Transverse colon (tissue), 4 donors: ENCODE measurements at regions not wholly inside any gene's neighbourhood (a gene's known extent, or its start where the extent isn't known, plus 50 kb on each side); places are given as distances from the start of the nearest gene placed in this dataset.
"Not testable (repeated sequence)": the region's sequence is repeated elsewhere in the genome, so short reads cannot be mapped to it uniquely, and the experiment has no call there.

Experiments used
- DNase-seq: peaks from one replicate; pipeline ENCODE4 v3.0.0-alpha.2; 2019
- H3K27ac ChIP-seq, 4 donors: fragments of 200-600 bp; sonication (generic); 2 replicates each; pipeline ENCODE4 v1.5.1; 2016 to 2018; ENCODE audit warnings: inconsistent platforms in 4 of 4
- H3K27me3 ChIP-seq: fragments of 200-600 bp; sonication (generic); 2 replicates; pipeline ENCODE4 v1.5.1; 2017; ENCODE audit warnings: inconsistent platforms
- H3K36me3 ChIP-seq, 4 donors: fragments of 200-600 bp; sonication (generic); 2 replicates each; pipeline ENCODE4 v1.5.1; 2017 to 2019; ENCODE audit warnings: inconsistent platforms in 4 of 4
- H3K4me1 ChIP-seq, 4 donors: fragments of 200-600 bp; sonication (generic); 2 replicates each; pipeline ENCODE4 v1.5.1; 2017 to 2020; ENCODE audit warnings: inconsistent platforms in 4 of 4
- H3K4me3 ChIP-seq, 4 donors: fragments of 200-600 bp; sonication (generic); 1 replicate in 1 of 4; 2 replicates in 3 of 4; pipeline versions ENCODE4 v1.5.1 to v1.6.1; 2017 to 2019; ENCODE audit warnings: inconsistent platforms in 4 of 4
- H3K9me3 ChIP-seq, 2 donors: fragments of 200-600 bp; sonication (generic); 2 replicates each; pipeline ENCODE4 v1.5.1; 2017 to 2019; ENCODE audit warnings: inconsistent platforms in 2 of 2
- CTCF ChIP-seq, 5 experiments: fragments of 200-600 bp in 3 of 5; fragments of 450-650 bp in 2 of 5; sonication (generic) in 3 of 5; IDR thresholded peaks; 1 replicate in 2 of 5; 2 replicates in 3 of 5; pipeline ENCODE4 v1.5.1; 2016 to 2017; ENCODE audit warnings: antibody characterized with exemption in 5 of 5, inconsistent platforms in 3 of 5, mild to moderate bottlenecking in 2 of 5, moderate library complexity in 1 of 5
- EP300 ChIP-seq: sonication (generic); formaldehyde crosslinking; IDR thresholded peaks from one replicate; pipeline ENCODE4 v1.6.1; 2017; ENCODE audit warnings: antibody characterized with exemption, low read depth
- POLR2A ChIP-seq: fragments of 450-650 bp; IDR thresholded peaks from one replicate; pipeline ENCODE4 v1.6.1; 2016; ENCODE audit warnings: antibody characterized with exemption, mild to moderate bottlenecking, moderate library complexity
- POLR2AphosphoS5 ChIP-seq, 3 donors: sonication (generic); formaldehyde crosslinking; IDR thresholded peaks; one replicate each; pipeline ENCODE4 v1.6.1; 2016; ENCODE audit warnings: antibody characterized with exemption in 3 of 3
- WGBS, 2 donors: methylation state at CpG; one replicate each; pipeline ENCODE4 v1.1.5; 2018; ENCODE audit warnings: low coverage in 1 of 2; 5-methylcytosine and 5-hydroxymethylcytosine counted together
- in situ Hi-C, 4 donors: fragments of 200-750 bp; cut with MboI; loops; one replicate each; pipeline versions ENCODE4 v1.15.0 to v1.15.1; 2017; ENCODE audit warnings: low sequenced_read_pairs in 3 of 4, low pct_ligation_motif_present in 1 of 4, low pct_unique_long_range_greater_than_20kb in 1 of 4
- intact Hi-C: fragments of 100-400 bp; cut with DNase I; formaldehyde crosslinking; loops from one replicate; pipeline ENCODE4 v1.15.1; 2023; ENCODE audit warnings: low total_unique reads

GRCh38 chr15:46089467-46089935 lies 454.7 kb downstream of the SQOR start:
- Histone ChIP-seq H3K4me1 (no peaks in the 10 kb centered on the region), H3K36me3 (no peaks in the 10 kb centered on the region), H3K27ac (no peak overlapping the region), H3K4me3 (no peak overlapping the region), H3K27me3 (no peaks in the 10 kb centered on the region), H3K9me3 (no peaks in the 10 kb centered on the region)
- intact Hi-C loops = no loop called here
- in situ Hi-C loops = no loop called here
- TF ChIP-seq POLR2AphosphoS5 (IDR thresholded peaks at IDR 0.05) (no peak), CTCF (IDR thresholded peaks at IDR 0.05) (no peak), EP300 (no peak)
- 64 to 76% methylated on average over 4 of the region's 4 CpGs for WGBS, 2 donors
- no peak for DNase-seq

- H3K4me3 ChIP-seq = no peak overlapping the region
- H3K36me3 ChIP-seq = no peaks in the 10 kb centered on the region
- peak; percentile 14 for DNase-seq
- in situ Hi-C loops (no loop called here), intact Hi-C loops (no loop called here)
- TF ChIP-seq CTCF (IDR thresholded peaks at IDR 0.05) (peak; percentile 37 to 58 (median 49)), POLR2AphosphoS5 (IDR thresholded peaks at IDR 0.05) (no peak), EP300 (no peak), POLR2A (no peak)
- no peaks in the 10 kb centered on the region for H3K9me3 ChIP-seq
- H3K27me3 ChIP-seq = no peaks in the 10 kb centered on the region
- H3K27ac ChIP-seq = no peak overlapping the region
- H3K4me1 ChIP-seq = no peaks in the 10 kb centered on the region
- 39 to 71% methylated on average over 5 to 16 of the region's 16 CpGs for WGBS, 2 donors
Measured at GRCh38 chr15:46091860-46092450, 457.1 kb downstream of the SQOR start.

GRCh38 chr15:46098006-46098405 lies 463.2 kb downstream of the SQOR start:
- H3K36me3 ChIP-seq, H3K27ac ChIP-seq, in situ Hi-C loops, H3K4me3 ChIP-seq, intact Hi-C loops, DNase-seq, H3K4me1 ChIP-seq, H3K27me3 ChIP-seq, H3K9me3 ChIP-seq: not testable (repeated sequence)
- 98% methylated on average over 26 of the region's 32 CpGs; no CpG with 5 or more reads in 1 of the 2 donors for WGBS, 2 donors

- TF ChIP-seq POLR2AphosphoS5 (IDR thresholded peaks at IDR 0.05) (no peak), POLR2A (no peak), EP300 (no peak), CTCF (IDR thresholded peaks at IDR 0.05) (no peak)
- intact Hi-C loops (no loop called here), in situ Hi-C loops (no loop called here)
- Histone ChIP-seq H3K4me1 (no peaks in the 10 kb centered on the region), H3K9me3 (no peaks in the 10 kb centered on the region), H3K36me3 (no peaks in the 10 kb centered on the region), H3K27me3 (no peaks in the 10 kb centered on the region), H3K27ac (no peak overlapping the region), H3K4me3 (no peak overlapping the region)
- 54 to 69% methylated on average over 2 of the region's 2 CpGs for WGBS, 2 donors
- DNase-seq = no peak
Measured at GRCh38 chr15:46110755-46111154, 475.9 kb downstream of the SQOR start.

DNA sequence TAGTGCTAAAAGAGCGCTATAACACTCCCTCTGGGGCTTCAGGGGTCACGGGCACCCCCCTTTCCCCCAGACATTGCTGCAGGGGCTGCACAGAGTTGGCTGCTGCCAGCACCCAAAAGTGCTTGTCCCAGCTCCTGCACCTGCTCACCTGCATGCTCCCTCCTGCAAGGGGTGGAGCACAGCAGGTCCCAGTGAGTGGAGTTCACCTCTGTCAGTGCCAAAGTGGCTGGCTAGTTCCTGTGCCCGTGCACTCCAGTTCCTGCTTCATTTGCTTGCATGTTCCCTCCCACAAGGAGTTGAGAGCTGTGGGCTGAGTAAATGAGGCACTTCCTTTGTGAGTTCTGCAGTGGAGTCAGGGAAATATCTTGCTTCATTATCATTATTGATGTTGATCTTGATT lies 476.9 kb downstream of the SQOR start:
- no peak for TF ChIP-seq POLR2A
- TF ChIP-seq CTCF (IDR thresholded peaks at IDR 0.05) = no peak
- Histone ChIP-seq H3K36me3 (no peaks in the 10 kb centered on the region), H3K9me3 (no peaks in the 10 kb centered on the region), H3K4me3 (no peak overlapping the region), H3K27ac (no peak overlapping the region), H3K4me1 (no peaks in the 10 kb centered on the region), H3K27me3 (no peaks in the 10 kb centered on the region)
- DNase-seq = no peak
- in situ Hi-C loops = no loop called here
- 69% methylated on average over 3 of the region's 3 CpGs; no CpG with 5 or more reads in 1 of the 2 donors for WGBS, 2 donors
- intact Hi-C loops = no loop called here
